NCI-H1694 treated with DMSO at 0.1 percent for 48 hours (cell line): ENCODE measurements at regions not wholly inside any gene's neighbourhood (a gene's known extent, or its start where the extent isn't known, plus 50 kb on each side); places are given as distances from the start of the nearest gene placed in this dataset.

Experiments
- DNase-seq: peaks from one replicate; lab custom pipeline; 2025; lab: John Stamatoyannopoulos, UW

DNA sequence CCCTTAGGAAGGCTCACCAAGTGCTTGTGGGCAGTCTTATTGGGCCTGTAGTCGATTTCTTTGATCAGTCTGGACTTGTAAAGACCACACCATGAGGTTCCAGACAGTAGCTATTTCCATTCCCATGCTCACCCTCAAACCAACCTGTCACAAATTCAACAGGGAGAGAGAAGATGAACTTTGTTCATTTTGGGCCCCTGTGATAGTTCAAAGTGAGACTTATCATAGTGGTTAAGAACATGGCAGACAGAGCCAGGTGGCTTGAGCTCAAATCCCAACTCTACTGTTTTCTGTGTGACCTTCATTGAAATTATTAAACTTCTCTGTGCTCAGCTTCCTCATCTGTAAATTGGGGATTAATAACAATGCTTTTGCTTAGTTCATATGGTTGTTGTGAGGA lies 53.9 kb upstream of the CTLA4 start:
- DNase-seq = no peak

GRCh38 chr2:203814661-203815540 lies 52.7 kb upstream of the CTLA4 start:
- DNase-seq = peak; percentile 90

GRCh38 chr2:203815541-203815898 lies 52.1 kb upstream of the CTLA4 start:
- DNase-seq = no peak

- DNase-seq = no peak
Observed at GRCh38 chr2:203817147-203817546, 50.4 kb upstream of the CTLA4 start.
